WTC11 (cell line): ENCODE measurements at regions not wholly inside any gene's neighbourhood (a gene's known extent, or its start where the extent isn't known, plus 50 kb on each side); places are given as distances from the start of the nearest gene placed in this dataset.

ENCODE experiments used
- ATF1 ChIP-seq: sonication (generic); formaldehyde crosslinking; IDR thresholded peaks from 2 replicates; pipeline ENCODE4 v1.8.1; 2023; ENCODE audit warnings: mild to moderate bottlenecking, moderate library complexity, missing genetic modification reagents
- CREB1 ChIP-seq: sonication (generic); formaldehyde crosslinking; IDR thresholded peaks from 2 replicates; pipeline ENCODE4 v1.8.0; 2023; ENCODE audit warnings: mild to moderate bottlenecking, missing genetic modification reagents
- NFYB ChIP-seq: sonication (generic); formaldehyde crosslinking; conservative IDR thresholded peaks from 2 replicates; pipeline ENCODE4 v1.8.0; 2022; ENCODE audit warnings: low read depth, missing genetic modification reagents
- NR2C2 ChIP-seq: sonication (generic); formaldehyde crosslinking; IDR thresholded peaks from 2 replicates; pipeline ENCODE4 v1.8.0; 2022; ENCODE audit warnings: mild to moderate bottlenecking, missing genetic modification reagents
- SP1 ChIP-seq: sonication (generic); formaldehyde crosslinking; conservative IDR thresholded peaks from 2 replicates; pipeline ENCODE4 v1.8.1; 2022; ENCODE audit warnings: missing genetic modification reagents
- TF ChIP-seq, protein P1 (sequence below): fragments of 200-600 bp; IDR thresholded peaks from 2 replicates; pipeline ENCODE4 v1.8.0; 2022; ENCODE audit warnings: antibody characterized with exemption
- TF ChIP-seq, protein P2 (sequence below): sonication (generic); formaldehyde crosslinking; IDR thresholded peaks from 2 replicates; pipeline ENCODE4 v1.8.0; 2022; ENCODE audit warnings: mild to moderate bottlenecking, missing genetic modification reagents
- TF ChIP-seq, protein P3 (sequence below): sonication (generic); formaldehyde crosslinking; IDR thresholded peaks from 2 replicates; pipeline ENCODE4 v1.8.1; 2023; ENCODE audit warnings: mild to moderate bottlenecking, missing genetic modification reagents

DNA sequence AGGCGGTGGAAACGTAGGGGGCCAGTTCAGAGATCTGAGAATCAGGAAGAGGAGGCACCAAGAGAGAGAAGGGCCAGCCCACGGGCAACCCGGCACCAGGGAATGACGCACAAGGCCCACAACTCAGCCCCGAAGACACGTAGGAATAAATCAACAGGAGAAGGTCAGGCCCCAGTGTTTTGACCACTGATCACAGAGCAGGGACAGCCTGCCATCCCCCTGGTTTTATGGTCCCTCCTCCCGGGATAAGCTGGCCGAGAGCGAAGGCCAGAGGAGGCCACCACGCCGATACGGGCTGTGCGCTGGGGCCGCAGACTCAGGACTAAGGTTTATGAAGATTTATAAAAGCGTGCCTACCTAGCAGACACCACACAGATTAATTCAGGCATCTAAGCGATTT lies 341.4 kb downstream of the ZNF516 start:
- TF ChIP-seq NR2C2 (CRISPR knock-in tag) = no peak
- TF ChIP-seq, protein P1, sequence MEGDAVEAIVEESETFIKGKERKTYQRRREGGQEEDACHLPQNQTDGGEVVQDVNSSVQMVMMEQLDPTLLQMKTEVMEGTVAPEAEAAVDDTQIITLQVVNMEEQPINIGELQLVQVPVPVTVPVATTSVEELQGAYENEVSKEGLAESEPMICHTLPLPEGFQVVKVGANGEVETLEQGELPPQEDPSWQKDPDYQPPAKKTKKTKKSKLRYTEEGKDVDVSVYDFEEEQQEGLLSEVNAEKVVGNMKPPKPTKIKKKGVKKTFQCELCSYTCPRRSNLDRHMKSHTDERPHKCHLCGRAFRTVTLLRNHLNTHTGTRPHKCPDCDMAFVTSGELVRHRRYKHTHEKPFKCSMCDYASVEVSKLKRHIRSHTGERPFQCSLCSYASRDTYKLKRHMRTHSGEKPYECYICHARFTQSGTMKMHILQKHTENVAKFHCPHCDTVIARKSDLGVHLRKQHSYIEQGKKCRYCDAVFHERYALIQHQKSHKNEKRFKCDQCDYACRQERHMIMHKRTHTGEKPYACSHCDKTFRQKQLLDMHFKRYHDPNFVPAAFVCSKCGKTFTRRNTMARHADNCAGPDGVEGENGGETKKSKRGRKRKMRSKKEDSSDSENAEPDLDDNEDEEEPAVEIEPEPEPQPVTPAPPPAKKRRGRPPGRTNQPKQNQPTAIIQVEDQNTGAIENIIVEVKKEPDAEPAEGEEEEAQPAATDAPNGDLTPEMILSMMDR = no peak
- no peak for TF ChIP-seq NFYB (CRISPR knock-in tag)
- TF ChIP-seq, protein P2, sequence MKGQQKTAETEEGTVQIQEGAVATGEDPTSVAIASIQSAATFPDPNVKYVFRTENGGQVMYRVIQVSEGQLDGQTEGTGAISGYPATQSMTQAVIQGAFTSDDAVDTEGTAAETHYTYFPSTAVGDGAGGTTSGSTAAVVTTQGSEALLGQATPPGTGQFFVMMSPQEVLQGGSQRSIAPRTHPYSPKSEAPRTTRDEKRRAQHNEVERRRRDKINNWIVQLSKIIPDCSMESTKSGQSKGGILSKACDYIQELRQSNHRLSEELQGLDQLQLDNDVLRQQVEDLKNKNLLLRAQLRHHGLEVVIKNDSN (CRISPR knock-in tag) = no peak
- TF ChIP-seq SP1 = no peak
- no peak for TF ChIP-seq CREB1 (CRISPR knock-in tag)
- TF ChIP-seq, protein P3, sequence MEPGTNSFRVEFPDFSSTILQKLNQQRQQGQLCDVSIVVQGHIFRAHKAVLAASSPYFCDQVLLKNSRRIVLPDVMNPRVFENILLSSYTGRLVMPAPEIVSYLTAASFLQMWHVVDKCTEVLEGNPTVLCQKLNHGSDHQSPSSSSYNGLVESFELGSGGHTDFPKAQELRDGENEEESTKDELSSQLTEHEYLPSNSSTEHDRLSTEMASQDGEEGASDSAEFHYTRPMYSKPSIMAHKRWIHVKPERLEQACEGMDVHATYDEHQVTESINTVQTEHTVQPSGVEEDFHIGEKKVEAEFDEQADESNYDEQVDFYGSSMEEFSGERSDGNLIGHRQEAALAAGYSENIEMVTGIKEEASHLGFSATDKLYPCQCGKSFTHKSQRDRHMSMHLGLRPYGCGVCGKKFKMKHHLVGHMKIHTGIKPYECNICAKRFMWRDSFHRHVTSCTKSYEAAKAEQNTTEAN (CRISPR knock-in tag) = no peak
- TF ChIP-seq ATF1 (CRISPR knock-in tag) = no peak
